ENCODE measurements at regions not wholly inside any gene's neighbourhood (a gene's known extent, or its start where the extent isn't known, plus 50 kb on each side); places are given as distances from the start of the nearest gene placed in this dataset.

DNA sequence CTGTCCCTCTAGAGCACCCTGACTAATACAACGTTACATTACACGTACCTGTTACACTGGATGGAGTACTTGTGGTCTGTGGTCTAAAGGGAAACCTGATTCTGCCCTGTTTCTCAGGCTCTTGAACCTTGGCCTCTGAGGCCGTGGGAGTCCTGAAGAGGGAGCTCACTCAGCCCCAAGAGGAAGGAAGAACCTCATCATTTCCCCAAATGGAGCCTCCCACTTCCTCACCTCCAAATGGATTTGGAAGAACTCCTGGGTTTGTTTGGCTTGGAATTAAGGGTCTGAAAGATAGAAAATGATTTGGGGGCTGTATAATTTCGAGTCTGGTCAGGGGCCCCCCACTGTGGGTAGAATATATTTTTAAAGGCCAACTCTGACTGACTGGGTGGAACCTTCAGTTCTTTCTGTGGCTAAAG lies 200.2 kb downstream of the SEMA6A start:
- TF ChIP-seq ARNT (IDR thresholded peaks at IDR 0.05) (no peak), TARDBP (IDR thresholded peaks at IDR 0.05) (no peak), FOXM1 (IDR thresholded peaks at IDR 0.05; ENCODE audit: borderline replicate concordance) (no peak), SP1 (IDR thresholded peaks at IDR 0.05) (no peak), FOXK2 (IDR thresholded peaks at IDR 0.05) (no peak)

Data from HEK293T (cell line).